ENCODE measurements at regions not wholly inside any gene's neighbourhood (a gene's known extent, or its start where the extent isn't known, plus 50 kb on each side); places are given as distances from the start of the nearest gene placed in this dataset.
A peak's percentile ranks its signal among the peaks of the same experiment; 100 is the strongest.
"Not testable (repeated sequence)": the region's sequence is repeated elsewhere in the genome, so short reads cannot be mapped to it uniquely, and the experiment has no call there.

GRCh38 chr1:121511876-121512275, 327.1 kb downstream of the SRGAP2C start:
- H3K4me3 ChIP-seq; H3K9me3 ChIP-seq (ENCODE audit: insufficient read depth, low read depth); POLR2A ChIA-PET (ENCODE audit: unreplicated experiment); H4K20me1 ChIP-seq (ENCODE audit: insufficient read depth); H3K9me2 ChIP-seq (ENCODE audit: insufficient read depth); CTCF ChIA-PET; H2AFZ ChIP-seq; H3F3A ChIP-seq (ENCODE audit: insufficient read depth, low read depth); BruUV-seq (replicated peaks); H3K36me3 ChIP-seq (ENCODE audit: low read depth); DNase-seq; H3K27ac ChIP-seq; H3K4me1 ChIP-seq (replicated peaks; ENCODE audit: insufficient read depth); H3K27me3 ChIP-seq (ENCODE audit: insufficient read depth, low read depth); H3K79me2 ChIP-seq (ENCODE audit: low read depth): not testable (repeated sequence)
- intact Hi-C loops (cut with micrococcal nuclease; ENCODE audit: unreplicated experiment) = loop anchor here (10.0 kb wide), 1 partner anchor 97 kb away; no protein-coding TSS in a partner anchor
- peak overlapping the region; percentile 10; the same call in 1 of the 2 replicates for H3K4me2 ChIP-seq

GRCh38 chr1:121515235-121515634, 330.5 kb downstream of the SRGAP2C start:
- intact Hi-C loops (cut with micrococcal nuclease; ENCODE audit: unreplicated experiment) = loop anchor here (5.0 to 10.0 kb wide), 2 partner anchors 68 to 100 kb away; no protein-coding TSS in a partner anchor
- CTCF ChIA-PET = no interaction called here

GRCh38 chr1:121516234-121516967, 331.6 kb downstream of the SRGAP2C start:
- H3K79me2 ChIP-seq (ENCODE audit: low read depth) = no peaks in the 10 kb centered on the region
- CTCF ChIA-PET = no interaction called here
- H3K27ac ChIP-seq = no peak overlapping the region
- TF ChIP-seq EZH2 (IDR thresholded peaks at IDR 0.05; ENCODE audit: low read depth) = no peak
- no peak for TF ChIP-seq CTCF (conservative IDR thresholded peaks at IDR 0.05)
- no TSS peak for BruUV-seq (replicated peaks)
- H3F3A ChIP-seq (ENCODE audit: insufficient read depth, low read depth) = no peaks in the 10 kb centered on the region
- no peak overlapping the region for H3K4me2 ChIP-seq
- peaks cover 12% of the 10 kb centered on the region for H3K4me1 ChIP-seq (replicated peaks; ENCODE audit: insufficient read depth)
- no peaks in the 10 kb centered on the region for H4K20me1 ChIP-seq (ENCODE audit: insufficient read depth)
- H3K9me3 ChIP-seq (ENCODE audit: insufficient read depth, low read depth) = no peaks in the 10 kb centered on the region
- DNase-seq = no peak
- POLR2A ChIA-PET (ENCODE audit: unreplicated experiment) = no interaction called here
- H3K9me2 ChIP-seq (ENCODE audit: insufficient read depth) = no peaks in the 10 kb centered on the region
- no peak overlapping the region for H3K4me3 ChIP-seq
- no peak overlapping the region for H2AFZ ChIP-seq
- intact Hi-C loops (cut with micrococcal nuclease; ENCODE audit: unreplicated experiment) = loop anchor here (5.0 to 10.0 kb wide), 2 partner anchors 69 to 102 kb away; no protein-coding TSS in a partner anchor
- H3K36me3 ChIP-seq (ENCODE audit: low read depth) = no peaks in the 10 kb centered on the region
- H3K27me3 ChIP-seq (ENCODE audit: insufficient read depth, low read depth) = no peaks in the 10 kb centered on the region

More at GRCh38 chr1:121515235-121515634, 330.5 kb downstream of the SRGAP2C start:
- Histone ChIP-seq H2AFZ (no peak overlapping the region), H3F3A (ENCODE audit: insufficient read depth, low read depth) (no peaks in the 10 kb centered on the region), H3K79me2 (ENCODE audit: low read depth) (no peaks in the 10 kb centered on the region), H3K27me3 (ENCODE audit: insufficient read depth, low read depth) (no peaks in the 10 kb centered on the region), H3K4me2 (no peak overlapping the region), H3K4me3 (no peak overlapping the region), H3K36me3 (ENCODE audit: low read depth) (no peaks in the 10 kb centered on the region), H4K20me1 (ENCODE audit: insufficient read depth) (no peaks in the 10 kb centered on the region), H3K9me2 (ENCODE audit: insufficient read depth) (no peaks in the 10 kb centered on the region), H3K4me1 (replicated peaks; ENCODE audit: insufficient read depth) (peaks cover 15% of the 10 kb centered on the region), H3K27ac (no peak overlapping the region), H3K9me3 (ENCODE audit: insufficient read depth, low read depth) (no peaks in the 10 kb centered on the region; the same call in 1 of the 2 replicates)
- no peak for TF ChIP-seq CTCF (conservative IDR thresholded peaks at IDR 0.05)
- POLR2A ChIA-PET (ENCODE audit: unreplicated experiment) = no interaction called here
- BruUV-seq (replicated peaks) = no TSS peak
- DNase-seq = no peak
